Heart right ventricle (tissue), 16 donors: ENCODE measurements at regions not wholly inside any gene's neighbourhood (a gene's known extent, or its start where the extent isn't known, plus 50 kb on each side); places are given as distances from the start of the nearest gene placed in this dataset.

Experiments used
- ATAC-seq, 8 donors: fragments of 200-7000 bp; cut with Tn5 transposase; one replicate each; pipeline ENCODE4 v1.9.1; 2020; ENCODE audit warnings: mild to moderate bottlenecking in 8 of 8, moderate library complexity in 8 of 8, moderate number of reproducible peaks in 1 of 8
- DNase-seq, 2 donors: peaks; one replicate each; pipeline ENCODE4 v3.0.0-alpha.2; 2020
- H3K27ac ChIP-seq, 10 donors: fragments of 200-600 bp; sonication (generic) in 2 of 10; one replicate each; pipeline versions ENCODE4 v1.5.0 to v1.8.0; 2020 to 2022; ENCODE audit warnings: mild to moderate bottlenecking in 3 of 10
- H3K27me3 ChIP-seq, 7 donors: fragments of 200-600 bp; one replicate each; pipeline ENCODE4 v1.8.0; 2021 to 2022; ENCODE audit warnings: mild to moderate bottlenecking in 2 of 7
- H3K36me3 ChIP-seq, 9 donors: fragments of 200-600 bp; sonication (generic) in 1 of 9; one replicate each; pipeline versions ENCODE4 v1.5.0 to v1.8.0; 2020 to 2022; ENCODE audit warnings: mild to moderate bottlenecking in 2 of 9
- H3K4me1 ChIP-seq, 9 donors: fragments of 200-600 bp; sonication (generic) in 1 of 9; one replicate each; pipeline versions ENCODE4 v1.5.0 to v1.8.0; 2020 to 2022; ENCODE audit warnings: mild to moderate bottlenecking in 4 of 9
- H3K4me3 ChIP-seq, 10 donors: fragments of 200-600 bp; sonication (generic) in 2 of 10; one replicate each; pipeline versions ENCODE4 v1.5.0 to v1.8.0; 2020 to 2022; ENCODE audit warnings: mild to moderate bottlenecking in 7 of 10, moderate library complexity in 2 of 10
- H3K9me3 ChIP-seq, 11 donors: fragments of 200-600 bp in 10 of 11; sonication (generic) in 2 of 11; one replicate each; pipeline versions ENCODE4 v1.5.0 to v1.8.0; 2013 to 2022; ENCODE audit warnings: mild to moderate bottlenecking in 2 of 11, control low read depth in 1 of 11, moderate library complexity in 1 of 11
- WGBS, 2 donors: extraction: QIAGEN DNeasy Blood & Tissue Kit; methylation state at CpG; one replicate each; pipeline ENCODE4 v1.1.7; 2013; ENCODE audit warnings: inconsistent platforms in 1 of 2; 5-methylcytosine and 5-hydroxymethylcytosine counted together
- intact Hi-C, 10 donors: fragments of 100-400 bp; cut with DNase I; formaldehyde crosslinking; loops; one replicate each; pipeline versions ENCODE4 v1.11.1 to v1.14.2; 2022
- TF ChIP-seq, protein P1 (sequence below), 9 donors: fragments of 200-600 bp; sonication (generic) in 2 of 9; IDR thresholded peaks; one replicate each; pipeline versions ENCODE4 v1.5.0 to v1.8.0; 2021 to 2022; ENCODE audit warnings: antibody characterized with exemption in 9 of 9, mild to moderate bottlenecking in 5 of 9, moderate library complexity in 1 of 9
- donor health status: Arrhythmogenic right ventricular cardiomyopathy.
- donor health status: ischemic (EF 13 %, LVEDD 7.1; RV severe dilation, severe dysfunction).
- donor health status: healthy with polysubstance abuse.
- donor health status: DM: no; HTN: yes; CAD: no.
- donor health status: DM: no; HTN: no; CAD: no.
- donor health status: ischemic (EF 25% LVEDD 6.9; RV normal size, moderate dysfunction).
- donor health status: ischemic (EF 25% LVEDD 5.7; RV mildly dilated, moderate dysfunction).
- donor health status: healthy.
- donor health status: DM: yes; HTN: yes; CAD: no.
- donor health status: Ischemic cardiomyopathy.
- donor health status: ischemic (EF 35%, LVEDD 5.7; RV mildly dilated, moderate dysfunction).
- donor health status: nonischemic (EF 11% LVEDD 7.7; RV severe dilation, severe dysfunction).
- donor health status: DM: yes; HTN: yes; CAD: no.
- donor health status: PGD.
- donor health status: ischemic (EF 29% LVEDD 5.4; RV normal size, mild dysfunction).
- donor health status: nonischemic (EF 23%, LVEDD 6.1; RV moderate dilation, normal function).

DNA sequence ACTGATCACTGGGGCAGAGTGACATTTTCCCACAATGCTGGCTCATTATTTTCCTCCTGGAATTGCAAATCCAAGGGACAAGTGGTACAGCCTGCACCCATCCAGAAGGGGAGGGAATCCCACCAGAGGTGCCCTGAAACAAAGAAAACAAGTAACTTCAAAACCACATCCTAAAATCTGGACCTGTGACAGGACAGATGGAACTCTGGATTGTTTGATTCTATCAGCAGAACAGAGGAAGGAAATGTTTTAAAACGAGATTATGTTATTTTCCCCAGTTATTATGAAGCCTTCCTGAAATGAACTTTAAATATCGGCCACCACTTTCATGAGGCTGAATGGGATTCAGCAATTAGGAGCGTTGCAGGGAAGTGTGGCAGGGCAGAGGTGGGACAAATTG, 62.2 kb upstream of the ECHDC3 start:
- intact Hi-C loops: loop anchor here in 2 of 10 donors (5.0 kb wide), 2 partner anchors 43 to 68 kb away; partner anchors contain the start of gene USP6NL (in 1 of the 2)
- TF ChIP-seq, protein P1, sequence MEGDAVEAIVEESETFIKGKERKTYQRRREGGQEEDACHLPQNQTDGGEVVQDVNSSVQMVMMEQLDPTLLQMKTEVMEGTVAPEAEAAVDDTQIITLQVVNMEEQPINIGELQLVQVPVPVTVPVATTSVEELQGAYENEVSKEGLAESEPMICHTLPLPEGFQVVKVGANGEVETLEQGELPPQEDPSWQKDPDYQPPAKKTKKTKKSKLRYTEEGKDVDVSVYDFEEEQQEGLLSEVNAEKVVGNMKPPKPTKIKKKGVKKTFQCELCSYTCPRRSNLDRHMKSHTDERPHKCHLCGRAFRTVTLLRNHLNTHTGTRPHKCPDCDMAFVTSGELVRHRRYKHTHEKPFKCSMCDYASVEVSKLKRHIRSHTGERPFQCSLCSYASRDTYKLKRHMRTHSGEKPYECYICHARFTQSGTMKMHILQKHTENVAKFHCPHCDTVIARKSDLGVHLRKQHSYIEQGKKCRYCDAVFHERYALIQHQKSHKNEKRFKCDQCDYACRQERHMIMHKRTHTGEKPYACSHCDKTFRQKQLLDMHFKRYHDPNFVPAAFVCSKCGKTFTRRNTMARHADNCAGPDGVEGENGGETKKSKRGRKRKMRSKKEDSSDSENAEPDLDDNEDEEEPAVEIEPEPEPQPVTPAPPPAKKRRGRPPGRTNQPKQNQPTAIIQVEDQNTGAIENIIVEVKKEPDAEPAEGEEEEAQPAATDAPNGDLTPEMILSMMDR (IDR thresholded peaks at IDR 0.05): no peak
- no peak for ATAC-seq

DNA sequence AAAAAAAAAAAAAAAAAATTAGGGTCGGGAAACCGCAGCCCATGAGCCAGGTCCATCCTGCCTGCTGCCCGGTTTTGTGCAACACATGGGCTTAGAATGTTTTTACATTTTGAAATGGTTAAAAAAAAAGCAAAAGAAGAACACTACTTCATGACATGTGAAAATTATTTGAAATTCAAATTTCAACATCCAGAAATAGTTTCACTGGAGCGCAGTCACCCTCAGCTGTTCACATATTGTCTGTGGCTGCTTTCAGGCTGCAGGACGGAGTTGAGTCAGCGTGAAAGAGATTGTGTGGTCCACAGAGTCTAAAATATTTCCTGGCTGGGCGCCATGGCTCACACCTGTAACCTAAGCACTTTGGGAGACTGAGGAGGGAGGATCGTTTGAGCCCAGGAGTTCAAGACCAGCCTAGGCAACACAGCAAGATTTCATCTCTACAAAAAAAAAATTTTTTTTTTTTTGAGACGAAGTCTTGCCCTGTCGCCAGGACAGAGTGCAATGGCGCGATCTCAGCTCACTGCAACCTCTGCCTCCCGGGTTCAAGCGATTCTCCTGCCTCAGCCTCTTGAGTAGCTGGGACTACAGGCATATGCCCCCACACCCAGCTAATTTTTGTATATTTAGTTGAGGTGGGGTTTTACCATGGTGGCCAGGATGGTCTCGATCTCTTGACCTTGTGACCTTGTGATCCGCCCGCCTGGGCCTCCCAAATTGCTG, 63.9 kb upstream of the ECHDC3 start:
- ATAC-seq: peak in 1 of 8 donors; percentile 40
- Histone ChIP-seq H3K4me1 (peaks cover 0 to 29% (median 9%) of the 10 kb centered on the region in 9 donors), H3K27ac (no peak overlapping the region), H3K4me3 (no peak overlapping the region), H3K36me3 (no peaks in the 10 kb centered on the region), H3K27me3 (peaks cover 0 to 39% (median 7%) of the 10 kb centered on the region in 7 donors), H3K9me3 (no peaks in the 10 kb centered on the region)
- WGBS, 2 donors: 74 to 79% methylated on average over 17 of the region's 17 CpGs
- intact Hi-C loops: loop anchor here in 1 of 10 donors (5.0 kb wide), 1 partner anchor 41 kb away; no protein-coding TSS in a partner anchor
- DNase-seq: no peak
- TF ChIP-seq, protein P1 (IDR thresholded peaks at IDR 0.05): no peak

More for the DNA sequence above, 62.2 kb upstream of the ECHDC3 start:
- Histone ChIP-seq H3K27ac (no peak overlapping the region), H3K9me3 (no peaks in the 10 kb centered on the region), H3K4me1 (peaks cover 0 to 35% (median 17%) of the 10 kb centered on the region in 9 donors), H3K4me3 (no peak overlapping the region), H3K36me3 (no peaks in the 10 kb centered on the region), H3K27me3 (peaks cover 0 to 40% (median 7%) of the 10 kb centered on the region in 7 donors)
- WGBS, 2 donors: 48 to 57% methylated on average over 3 of the region's 3 CpGs
- no peak for DNase-seq

DNA sequence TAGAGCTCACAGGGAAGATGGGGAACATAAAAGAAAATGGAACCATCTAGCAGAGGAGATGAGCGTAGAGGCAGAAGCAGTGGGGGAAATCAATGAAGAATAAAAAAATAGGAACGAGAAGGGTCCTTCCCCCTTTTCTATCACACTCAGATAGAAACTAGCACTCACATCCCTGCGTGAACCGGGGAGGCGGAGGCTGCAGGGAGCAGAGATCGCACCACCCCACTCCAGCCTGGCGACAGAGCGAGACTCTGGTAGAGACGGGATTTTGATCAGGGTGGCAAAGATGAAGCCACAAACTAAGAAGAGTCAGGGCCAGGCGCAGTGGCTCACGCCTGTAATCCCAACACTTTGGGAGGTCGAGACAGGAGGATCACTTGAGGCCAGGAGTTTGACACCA, 64.7 kb upstream of the ECHDC3 start:
- intact Hi-C loops: loop anchor here in 1 of 10 donors (5.0 kb wide), 1 partner anchor 40 kb away; no protein-coding TSS in a partner anchor
- WGBS, 2 donors: 90 to 92% methylated on average over 12 of the region's 12 CpGs
- no peak for DNase-seq
- H3K9me3 ChIP-seq: no peaks in the 10 kb centered on the region
- ATAC-seq: no peak
- TF ChIP-seq, protein P1 (IDR thresholded peaks at IDR 0.05): no peak
- H3K27me3 ChIP-seq: peaks cover 0 to 36% (median 7%) of the 10 kb centered on the region in 7 donors
- H3K4me3 ChIP-seq: no peak overlapping the region
- no peak overlapping the region for H3K27ac ChIP-seq
- H3K36me3 ChIP-seq: no peaks in the 10 kb centered on the region
- H3K4me1 ChIP-seq: peaks cover 0 to 25% (median 7%) of the 10 kb centered on the region in 9 donors

DNA sequence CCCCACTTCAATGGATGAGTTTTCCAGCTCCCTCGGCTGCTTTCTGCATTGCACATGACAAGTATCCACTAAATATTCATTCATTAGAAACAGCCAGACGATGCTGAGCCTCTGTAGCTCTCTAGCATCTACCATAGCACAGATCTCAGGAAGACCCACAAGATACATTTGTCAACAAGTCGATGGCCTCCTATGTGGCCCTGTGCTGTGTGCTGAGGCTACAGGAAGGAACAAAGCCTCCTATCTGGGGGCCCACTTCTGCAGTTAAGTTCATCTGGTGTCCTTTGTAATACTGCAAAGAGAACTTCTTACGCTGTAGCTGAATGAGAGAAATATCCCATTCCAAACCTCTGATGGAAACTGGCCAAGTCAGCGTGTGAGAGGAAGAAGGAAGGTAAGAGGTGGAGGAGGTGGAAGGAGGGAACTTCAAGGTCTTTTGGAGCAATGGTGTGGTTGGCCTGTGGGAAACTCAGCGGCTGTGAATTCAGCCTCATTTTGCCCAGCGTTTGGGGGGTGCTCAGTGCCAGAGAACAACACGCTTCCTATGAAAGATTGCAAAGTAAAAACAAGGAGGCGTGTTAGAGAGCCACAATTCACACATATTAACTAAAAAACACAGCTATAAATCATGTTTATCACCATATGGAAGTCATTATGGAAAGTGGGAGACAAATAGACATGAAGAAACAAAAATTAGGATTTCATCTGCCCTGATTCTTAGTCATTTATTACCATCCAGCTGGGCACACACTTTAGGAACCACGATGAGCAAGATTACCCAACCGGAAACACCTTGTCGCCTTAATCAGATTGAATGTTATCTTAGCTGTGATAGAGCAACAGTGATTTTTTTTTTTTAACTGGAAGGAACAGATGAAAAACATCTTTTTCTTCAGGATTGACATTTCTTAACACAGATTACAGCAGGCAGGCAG, 62.2 kb upstream of the USP6NL start:
- WGBS, 2 donors: 52 to 61% methylated on average over 12 of the region's 12 CpGs

More for the DNA sequence above, 62.2 kb upstream of the USP6NL start:
- no peaks in the 10 kb centered on the region for H3K36me3 ChIP-seq
- H3K9me3 ChIP-seq: no peaks in the 10 kb centered on the region
- peaks cover 0 to 11% (median 0%) of the 10 kb centered on the region in 7 donors for H3K27me3 ChIP-seq
- intact Hi-C loops: no loop called here
- DNase-seq (no peak), ATAC-seq (no peak)
- H3K4me1 ChIP-seq: peaks cover 0 to 21% (median 0%) of the 10 kb centered on the region in 9 donors
- no peak overlapping the region for H3K4me3 ChIP-seq
- TF ChIP-seq, protein P1 (IDR thresholded peaks at IDR 0.05): no peak
- no peak overlapping the region for H3K27ac ChIP-seq
